CD8-positive, alpha-beta memory T cell (primary cell): ENCODE measurements at regions not wholly inside any gene's neighbourhood (a gene's known extent, or its start where the extent isn't known, plus 50 kb on each side); places are given as distances from the start of the nearest gene placed in this dataset.
A peak's percentile ranks its signal among the peaks of the same experiment; 100 is the strongest.

ENCODE experiments used
- CTCF ChIA-PET: fragments of 350-600 bp; sonication (Branson Sonifier 250); formaldehyde crosslinking; loops from one replicate; lab custom pipeline; 2021; ENCODE audit warnings: antibody characterized with exemption; lab: Charles Lee
- POLR2A ChIA-PET: fragments of 350-600 bp; sonication (Branson Sonifier 250); formaldehyde crosslinking; loops from one replicate; lab custom pipeline; 2021; ENCODE audit warnings: antibody characterized with exemption; lab: Charles Lee
- DNase-seq, 5 donors: peaks; one replicate each; pipeline versions ENCODE4 v3.0.0 to v3.0.0-alpha.2; 2020 to 2022; ENCODE audit warnings: mixed read lengths in 1 of 5
- H3K27ac ChIP-seq: one replicate; pipeline ENCODE4 v1.7.0; 2013; ENCODE audit warnings: low read depth, mild to moderate bottlenecking, low read length, moderate library complexity
- H3K27me3 ChIP-seq: 2 replicates; pipeline ENCODE4 v1.7.0; 2013; ENCODE audit warnings: low read length, mild to moderate bottlenecking; ENCODE audit not compliant: insufficient read depth, poor library complexity, severe bottlenecking
- H3K36me3 ChIP-seq: 2 replicates; pipeline ENCODE4 v1.7.0; 2013; ENCODE audit warnings: mild to moderate bottlenecking, low read length, moderate library complexity; ENCODE audit not compliant: insufficient read depth
- H3K4me1 ChIP-seq: 2 replicates; pipeline ENCODE4 v1.7.0; 2013; ENCODE audit warnings: mild to moderate bottlenecking, low read length, moderate library complexity; ENCODE audit not compliant: insufficient read depth
- H3K4me3 ChIP-seq: 2 replicates; pipeline ENCODE4 v1.7.0; 2013; ENCODE audit warnings: mild to moderate bottlenecking, low read length
- H3K9me3 ChIP-seq: 2 replicates; pipeline ENCODE4 v1.7.0; 2013; ENCODE audit warnings: mild to moderate bottlenecking, low read length
- H3K27ac Mint-ChIP-seq, 8 donors: one replicate each; pipeline ENCODE4 v1.8.0; 2020 to 2021; ENCODE audit warnings: mixed read lengths in 8 of 8, mild to moderate bottlenecking in 6 of 8, inconsistent platforms in 3 of 8, moderate library complexity in 3 of 8
- H3K27me3 Mint-ChIP-seq, 2 donors: one replicate each; pipeline ENCODE4 v1.8.0; 2020 to 2021; ENCODE audit warnings: mixed read lengths in 2 of 2, mild to moderate bottlenecking in 1 of 2, moderate library complexity in 1 of 2
- H3K36me3 Mint-ChIP-seq, 3 donors: one replicate each; pipeline ENCODE4 v1.8.0; 2020 to 2021; ENCODE audit warnings: mixed read lengths in 3 of 3, inconsistent platforms in 1 of 3, mild to moderate bottlenecking in 1 of 3
- H3K4me1 Mint-ChIP-seq, 3 donors: one replicate each; pipeline ENCODE4 v1.8.0; 2020 to 2021; ENCODE audit warnings: mixed read lengths in 3 of 3, inconsistent platforms in 1 of 3, mild to moderate bottlenecking in 1 of 3
- H3K4me3 Mint-ChIP-seq, 7 donors: one replicate each; pipeline ENCODE4 v1.8.0; 2020 to 2021; ENCODE audit warnings: mixed read lengths in 7 of 7, mild to moderate bottlenecking in 6 of 7, moderate library complexity in 4 of 7, inconsistent platforms in 2 of 7
- H3K9me3 Mint-ChIP-seq, 5 donors: one replicate each; pipeline ENCODE4 v1.8.0; 2020 to 2022; ENCODE audit warnings: mixed read lengths in 5 of 5, mild to moderate bottlenecking in 3 of 5, moderate library complexity in 2 of 5, inconsistent platforms in 1 of 5

- H3K4me3 ChIP-seq, result no peak overlapping the region
- H3K9me3 ChIP-seq, result no peaks in the 10 kb centered on the region
- POLR2A ChIA-PET, result no interaction called here
- no peaks in the 10 kb centered on the region for H3K4me1 ChIP-seq
- no peak overlapping the region for H3K27ac ChIP-seq
- Mint-ChIP-seq H3K27me3 (peaks cover 46 to 81% of the 10 kb centered on the region in 2 donors), H3K9me3 (peaks cover 0 to 10% (median 5%) of the 10 kb centered on the region in 5 donors), H3K4me3 (peak overlapping the region in 2 of 7 donors; percentile 20 to 51), H3K4me1 (peaks cover 0 to 11% (median 2%) of the 10 kb centered on the region in 3 donors), H3K36me3 (peaks cover 0 to 4% (median 0%) of the 10 kb centered on the region in 3 donors), H3K27ac (no peak overlapping the region)
- CTCF ChIA-PET, result no interaction called here
- no peaks in the 10 kb centered on the region for H3K36me3 ChIP-seq
- no peaks in the 10 kb centered on the region for H3K27me3 ChIP-seq
- DNase-seq, result no peak
Measured at GRCh38 chr1:38474738-38475623, 384.6 kb downstream of the RRAGC start.

GRCh38 chr1:38466487-38466886 is 393.1 kb downstream of the RRAGC start:
- H3K36me3 ChIP-seq, result no peaks in the 10 kb centered on the region
- Mint-ChIP-seq H3K4me1 (no peaks in the 10 kb centered on the region), H3K27me3 (peaks cover 22 to 50% of the 10 kb centered on the region in 2 donors), H3K36me3 (peaks cover 0 to 3% (median 0%) of the 10 kb centered on the region in 3 donors), H3K27ac (no peak overlapping the region), H3K9me3 (peaks cover 0 to 5% (median 0%) of the 10 kb centered on the region in 5 donors), H3K4me3 (no peak overlapping the region)
- ChIA-PET POLR2A (no interaction called here), CTCF (no interaction called here)
- H3K4me1 ChIP-seq, result no peaks in the 10 kb centered on the region
- no peak overlapping the region for H3K27ac ChIP-seq
- H3K27me3 ChIP-seq, result no peaks in the 10 kb centered on the region
- no peak overlapping the region for H3K4me3 ChIP-seq
- H3K9me3 ChIP-seq, result no peaks in the 10 kb centered on the region
- no peak for DNase-seq

GRCh38 chr1:38465460-38465859 is 394.1 kb downstream of the RRAGC start:
- ChIA-PET CTCF (interaction anchor here (0.7 kb wide), 1 partner anchor 63 kb away, joined by 3 read pairs; no protein-coding TSS in a partner anchor), POLR2A (no interaction called here)
- Mint-ChIP-seq H3K4me1 (no peaks in the 10 kb centered on the region), H3K27ac (no peak overlapping the region), H3K9me3 (peaks cover 0 to 2% (median 0%) of the 10 kb centered on the region in 5 donors), H3K27me3 (peaks cover 19 to 40% of the 10 kb centered on the region in 2 donors), H3K36me3 (no peaks in the 10 kb centered on the region), H3K4me3 (no peak overlapping the region)
- Histone ChIP-seq H3K4me1 (no peaks in the 10 kb centered on the region), H3K27me3 (no peaks in the 10 kb centered on the region), H3K9me3 (no peaks in the 10 kb centered on the region), H3K27ac (no peak overlapping the region), H3K4me3 (no peak overlapping the region), H3K36me3 (no peaks in the 10 kb centered on the region)
- no peak for DNase-seq

- no peaks in the 10 kb centered on the region for H3K36me3 ChIP-seq
- Mint-ChIP-seq H3K4me1 (no peaks in the 10 kb centered on the region), H3K36me3 (no peaks in the 10 kb centered on the region), H3K27me3 (peaks cover 22 to 40% of the 10 kb centered on the region in 2 donors), H3K9me3 (peaks cover 0 to 2% (median 0%) of the 10 kb centered on the region in 5 donors), H3K4me3 (no peak overlapping the region), H3K27ac (no peak overlapping the region)
- no peak overlapping the region for H3K27ac ChIP-seq
- DNase-seq, result no peak
- H3K4me1 ChIP-seq, result no peaks in the 10 kb centered on the region
- CTCF ChIA-PET, result no interaction called here
- no peaks in the 10 kb centered on the region for H3K27me3 ChIP-seq
- POLR2A ChIA-PET, result no interaction called here
- H3K9me3 ChIP-seq, result no peaks in the 10 kb centered on the region
- no peak overlapping the region for H3K4me3 ChIP-seq
Measured at GRCh38 chr1:38464071-38464661, 395.4 kb downstream of the RRAGC start.

GRCh38 chr1:38463074-38463473 is 396.5 kb downstream of the RRAGC start:
- Histone ChIP-seq H3K27ac (no peak overlapping the region), H3K27me3 (no peaks in the 10 kb centered on the region), H3K9me3 (no peaks in the 10 kb centered on the region), H3K4me3 (no peak overlapping the region), H3K4me1 (no peaks in the 10 kb centered on the region), H3K36me3 (no peaks in the 10 kb centered on the region)
- DNase-seq, result no peak
- Mint-ChIP-seq H3K36me3 (no peaks in the 10 kb centered on the region), H3K27ac (no peak overlapping the region), H3K4me3 (no peak overlapping the region), H3K4me1 (no peaks in the 10 kb centered on the region), H3K27me3 (peaks cover 22 to 35% of the 10 kb centered on the region in 2 donors), H3K9me3 (no peaks in the 10 kb centered on the region)
- ChIA-PET CTCF (no interaction called here), POLR2A (no interaction called here)

- ChIA-PET POLR2A (no interaction called here), CTCF (interaction anchor here (1.1 kb wide), 1 partner anchor 11 kb away, joined by 3 read pairs; no protein-coding TSS in a partner anchor)
- Mint-ChIP-seq H3K4me3 (no peak overlapping the region), H3K27me3 (peaks cover 8 to 31% of the 10 kb centered on the region in 2 donors), H3K36me3 (no peaks in the 10 kb centered on the region), H3K9me3 (no peaks in the 10 kb centered on the region), H3K27ac (no peak overlapping the region), H3K4me1 (no peaks in the 10 kb centered on the region)
- no peak for DNase-seq
- H3K9me3 ChIP-seq, result no peaks in the 10 kb centered on the region
- no peaks in the 10 kb centered on the region for H3K27me3 ChIP-seq
- H3K36me3 ChIP-seq, result no peaks in the 10 kb centered on the region
- no peak overlapping the region for H3K4me3 ChIP-seq
- no peak overlapping the region for H3K27ac ChIP-seq
- no peaks in the 10 kb centered on the region for H3K4me1 ChIP-seq
Measured at GRCh38 chr1:38456531-38456876, 403.1 kb downstream of the RRAGC start.

GRCh38 chr1:38455829-38456530 is 403.6 kb downstream of the RRAGC start:
- Mint-ChIP-seq H3K27ac (peak overlapping the region in 1 of 8 donors; percentile 65), H3K27me3 (peaks cover 8 to 31% of the 10 kb centered on the region in 2 donors), H3K36me3 (no peaks in the 10 kb centered on the region), H3K4me1 (no peaks in the 10 kb centered on the region), H3K4me3 (no peak overlapping the region), H3K9me3 (no peaks in the 10 kb centered on the region)
- POLR2A ChIA-PET, result no interaction called here
- H3K4me1 ChIP-seq, result no peaks in the 10 kb centered on the region
- H3K9me3 ChIP-seq, result no peaks in the 10 kb centered on the region
- no peaks in the 10 kb centered on the region for H3K36me3 ChIP-seq
- no peak overlapping the region for H3K27ac ChIP-seq
- H3K4me3 ChIP-seq, result no peak overlapping the region
- CTCF ChIA-PET, result interaction anchor here (1.1 kb wide), 1 partner anchor 11 kb away, joined by 3 read pairs; no protein-coding TSS in a partner anchor
- H3K27me3 ChIP-seq, result no peaks in the 10 kb centered on the region
- no peak for DNase-seq
